Limb (tissue), 2 donors: ENCODE measurements at regions not wholly inside any gene's neighbourhood (a gene's known extent, or its start where the extent isn't known, plus 50 kb on each side); places are given as distances from the start of the nearest gene placed in this dataset.

Source experiments
- DNase-seq, 2 donors: peaks; one replicate each; pipeline ENCODE4 v3.0.0-alpha.2; 2016; ENCODE audit errors: extremely low spot score in 2 of 2

DNA sequence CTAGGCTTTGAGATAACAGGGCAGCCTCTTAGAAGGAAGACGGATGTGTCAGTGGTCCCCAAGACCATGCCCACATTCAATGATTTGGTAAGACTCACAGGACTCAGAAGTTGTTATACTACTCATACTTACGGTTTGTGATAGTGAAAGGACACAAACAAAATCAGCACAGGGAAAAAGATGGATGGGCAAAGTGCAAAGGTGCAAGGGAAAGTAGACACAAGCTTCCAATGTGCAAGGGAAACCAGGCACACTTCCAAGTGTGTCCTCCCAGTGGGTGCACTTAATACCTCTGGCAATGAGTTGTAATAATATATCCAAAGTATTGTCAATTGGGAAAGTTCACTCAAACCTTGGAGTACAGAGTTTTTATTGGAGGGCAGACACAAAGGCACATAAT, 53.8 kb upstream of the VCX start:
- DNase-seq: no peak

DNA sequence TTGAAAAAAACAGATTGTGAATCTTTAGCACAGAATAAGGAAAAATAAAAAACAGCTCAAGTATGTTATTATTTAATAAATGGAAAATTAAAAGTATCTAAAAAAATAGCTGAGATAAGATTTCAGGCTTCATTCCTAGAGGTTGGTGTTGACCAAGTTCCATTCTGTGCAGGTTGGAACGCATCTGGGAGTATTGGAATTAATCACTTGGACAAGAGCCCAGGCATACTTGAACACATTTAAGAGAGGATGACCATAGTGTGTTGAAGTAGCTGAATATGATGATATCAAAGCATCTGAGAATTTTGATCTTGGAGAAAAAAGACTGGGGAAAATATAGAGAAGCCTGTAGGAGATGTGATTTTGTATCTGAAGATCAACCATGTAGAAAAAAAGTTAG, 54.6 kb upstream of the VCX start:
- DNase-seq: no peak

DNA sequence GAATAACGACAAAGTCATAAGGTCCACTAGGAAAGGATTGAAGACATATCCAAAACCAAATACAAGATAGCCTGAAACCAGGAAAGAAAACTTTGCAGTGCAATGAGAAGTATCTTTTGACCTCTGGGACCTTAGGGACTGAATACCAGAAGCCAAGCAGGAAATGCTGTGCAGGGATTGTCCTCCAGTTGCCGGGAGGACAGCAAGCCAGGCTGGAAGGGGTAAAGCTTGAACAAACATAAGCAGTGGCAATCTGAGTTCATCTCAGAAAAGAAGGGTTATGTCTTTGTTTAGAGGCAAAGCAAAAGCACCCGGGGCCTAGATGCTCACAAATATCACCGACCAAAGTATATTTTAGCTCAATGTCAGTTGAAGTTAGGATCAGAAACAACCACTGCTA, 55.3 kb upstream of the VCX start:
- no peak for DNase-seq

DNA sequence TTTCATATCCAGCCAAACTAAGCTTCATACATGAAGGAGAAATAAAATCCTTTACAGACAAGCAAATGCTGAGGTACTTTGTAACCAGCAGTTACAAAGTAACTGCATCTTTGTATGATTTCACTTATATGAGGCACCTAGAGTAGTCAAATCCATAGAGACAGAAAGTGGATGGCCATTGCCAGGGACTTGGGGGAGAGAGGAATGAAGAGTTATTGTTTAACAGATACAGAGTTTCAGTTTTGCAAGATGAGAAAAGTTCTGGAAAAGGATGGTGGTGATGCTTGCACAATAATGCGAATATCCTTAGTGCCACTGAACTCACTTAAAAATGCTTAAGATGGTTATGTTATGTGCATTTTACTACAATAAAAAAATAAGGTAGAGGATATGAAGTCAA, 58.4 kb upstream of the VCX start:
- DNase-seq: no peak

DNA sequence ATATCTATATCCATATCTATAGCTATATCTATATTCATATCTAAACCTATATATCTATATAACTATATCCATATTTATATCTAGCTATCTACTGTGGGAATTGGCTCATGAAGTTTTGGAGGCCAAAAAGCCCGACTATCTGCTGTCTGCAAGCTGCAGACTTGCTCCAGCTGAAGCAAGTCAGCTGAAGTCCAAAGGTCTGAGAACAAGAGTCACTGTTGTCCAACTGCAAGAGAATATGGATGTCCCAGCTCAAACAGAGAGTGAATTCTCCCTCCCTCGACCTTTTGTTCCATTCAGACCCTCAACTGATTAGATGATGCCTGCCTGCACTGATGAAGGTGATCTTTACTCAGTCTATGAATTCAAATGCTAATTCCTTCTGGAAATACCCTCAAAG, 63.3 kb upstream of the VCX start:
- DNase-seq: no peak

DNA sequence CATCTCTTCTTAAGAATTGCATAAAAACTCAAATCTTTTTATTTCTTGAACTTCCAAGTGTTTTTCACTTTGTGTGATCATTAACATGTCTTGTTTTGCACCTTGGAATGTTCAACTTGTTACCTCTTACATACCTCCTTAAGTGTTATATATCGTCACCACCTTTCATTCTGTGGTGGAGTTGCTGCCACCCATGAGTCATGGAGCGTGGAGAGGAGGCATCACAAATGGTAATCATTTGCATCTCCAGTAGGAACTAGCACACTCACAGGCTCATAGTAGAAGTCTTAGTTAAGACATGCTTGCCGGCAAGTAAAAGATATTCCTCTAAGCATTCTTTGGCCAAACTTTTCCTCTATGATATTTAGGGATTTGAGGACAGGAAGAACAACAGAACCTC, 67.0 kb upstream of the VCX start:
- no peak for DNase-seq

DNA sequence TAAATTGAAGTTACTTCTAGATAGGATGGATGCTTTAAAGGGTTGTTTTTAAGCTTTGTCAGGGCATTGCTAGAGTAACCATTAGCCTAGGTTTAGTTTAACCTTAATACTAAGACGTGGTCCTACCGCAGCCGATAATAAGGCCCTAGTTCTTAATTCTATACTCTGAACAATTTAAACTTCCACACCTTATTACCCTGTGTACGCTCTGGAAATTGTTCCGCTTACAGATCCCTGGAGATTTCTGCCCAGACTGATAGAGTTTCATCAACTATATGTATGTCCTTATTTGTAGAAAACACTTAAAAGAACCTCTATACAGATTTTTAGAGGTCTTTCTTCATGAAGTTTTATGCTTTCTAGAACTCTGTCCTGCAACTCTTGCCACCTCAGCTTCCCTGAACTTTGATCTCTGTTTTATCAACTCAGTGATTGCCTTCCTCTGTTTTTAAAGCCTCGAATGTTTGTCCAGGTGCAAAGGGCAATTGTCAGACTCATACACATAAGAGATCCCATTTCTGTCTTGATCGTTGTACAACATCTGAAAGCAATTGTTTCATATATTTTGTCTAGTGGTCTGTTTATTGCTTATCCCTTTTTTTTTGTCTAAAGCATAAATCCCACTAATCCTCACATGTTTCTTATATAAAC, 71.1 kb upstream of the VCX start:
- DNase-seq: no peak

DNA sequence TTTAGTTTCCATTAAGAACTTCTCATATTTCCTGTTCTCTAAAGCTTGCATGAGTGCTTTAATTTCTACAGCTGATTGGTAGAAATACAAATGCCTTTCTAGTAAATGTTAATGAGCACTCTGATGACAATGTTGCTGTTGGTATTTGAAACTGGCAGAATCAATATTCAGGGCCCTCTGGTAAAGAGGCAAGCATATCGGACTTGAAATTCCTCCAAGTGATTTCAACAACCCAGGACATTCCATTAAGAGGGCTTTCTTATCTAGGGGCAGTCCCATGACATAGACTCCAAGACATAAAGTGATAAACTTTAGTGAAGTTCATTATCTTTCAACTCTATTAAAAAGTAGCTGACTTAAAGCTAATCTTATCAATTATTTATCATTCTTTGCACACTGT, 83.1 kb upstream of the VCX start:
- DNase-seq: no peak

DNA sequence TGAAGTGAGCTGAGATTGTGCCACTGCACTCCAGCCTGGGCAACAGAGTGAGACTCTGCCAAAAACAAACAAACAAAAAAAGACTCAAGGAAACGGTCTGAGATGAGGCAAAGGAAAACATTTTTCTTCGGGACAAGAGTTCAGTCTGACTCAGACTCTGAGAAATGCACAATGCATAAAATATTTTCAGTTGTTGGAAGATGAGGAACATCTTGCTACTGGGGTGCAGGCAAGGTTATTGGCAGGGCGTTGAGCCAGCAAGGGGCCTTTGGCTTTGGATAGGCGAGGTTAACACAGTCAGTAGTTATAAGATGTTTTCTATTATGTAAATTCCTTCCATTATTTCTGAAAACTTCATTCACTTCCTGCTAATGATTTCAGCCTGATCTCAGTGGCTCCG, 96.1 kb upstream of the VCX start:
- DNase-seq: no peak

DNA sequence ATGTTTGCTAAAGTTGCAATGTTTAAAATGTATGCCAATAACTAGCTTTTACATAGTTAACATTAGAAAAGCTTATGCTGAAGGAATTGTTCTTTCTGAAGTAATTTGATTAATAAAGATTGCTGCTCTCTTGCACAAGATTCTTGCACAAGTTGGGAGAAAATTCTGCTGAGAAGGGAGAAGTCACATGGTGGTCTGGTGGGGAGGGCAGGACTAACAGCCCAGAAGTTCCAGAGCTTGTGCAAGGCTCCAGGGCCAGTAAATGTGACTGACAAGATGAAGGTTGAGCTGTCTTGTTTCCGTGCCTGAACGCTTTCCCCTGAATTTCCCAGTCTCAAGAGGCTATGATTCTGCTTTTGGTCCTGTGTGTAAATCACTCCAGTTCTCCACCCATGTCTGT, 112.9 kb upstream of the VCX start:
- DNase-seq: no peak

DNA sequence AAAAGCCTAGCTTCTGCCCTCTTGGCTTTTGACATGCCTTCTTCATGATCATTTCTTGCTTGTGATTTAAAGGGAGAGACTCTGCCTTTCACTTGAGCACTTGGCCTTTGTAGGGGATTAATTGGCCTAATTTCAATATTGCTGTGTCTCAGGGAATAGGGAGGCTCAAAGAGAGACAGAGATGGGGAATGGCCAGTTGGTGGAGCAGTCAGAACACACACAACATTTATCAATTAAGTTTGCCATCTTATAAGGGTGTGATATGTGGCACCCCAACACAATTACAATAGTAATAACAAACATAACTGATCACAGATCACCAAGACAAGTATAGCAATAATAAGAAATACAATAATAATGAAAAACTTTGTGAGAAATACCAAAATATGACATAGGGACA, 122.5 kb upstream of the VCX start:
- no peak for DNase-seq

DNA sequence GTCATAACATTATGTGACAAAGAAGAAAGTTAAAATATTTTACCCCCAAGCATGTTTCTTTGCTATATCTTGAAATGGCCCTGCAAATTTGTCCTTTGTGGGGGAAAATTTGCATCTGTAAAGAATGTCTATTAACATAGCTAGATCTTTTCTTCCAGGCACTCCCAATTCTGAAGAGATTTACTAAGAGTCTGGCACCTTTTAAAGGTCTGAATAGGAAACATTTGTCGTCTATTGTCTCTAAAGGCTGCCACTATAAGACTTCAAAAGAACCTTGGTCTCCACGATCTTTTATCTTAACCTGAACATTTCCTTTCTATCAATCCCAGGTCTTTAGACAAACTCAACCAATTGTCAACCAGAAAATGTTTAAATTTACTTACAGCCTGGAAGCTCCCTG, 128.6 kb upstream of the VCX start:
- no peak for DNase-seq

DNA sequence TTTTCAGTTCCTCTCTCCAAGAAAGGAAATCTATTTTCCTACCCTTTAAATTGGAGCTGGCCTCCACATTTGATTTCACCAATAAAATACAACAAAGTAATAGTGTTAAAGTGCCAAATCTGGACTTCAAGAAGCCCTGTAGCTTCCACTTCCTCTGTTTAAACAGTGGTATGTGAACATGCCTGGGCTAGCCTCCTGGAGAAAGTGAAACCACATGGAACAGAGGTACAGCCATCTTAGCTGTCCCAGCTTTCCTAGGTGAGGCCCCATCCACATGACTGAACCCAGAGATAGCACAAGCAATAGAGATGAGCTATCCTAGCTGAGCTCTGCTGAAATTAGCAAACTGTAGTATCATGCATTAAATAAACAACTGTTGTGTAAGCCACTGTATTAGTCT, 131.8 kb upstream of the VCX start:
- no peak for DNase-seq

DNA sequence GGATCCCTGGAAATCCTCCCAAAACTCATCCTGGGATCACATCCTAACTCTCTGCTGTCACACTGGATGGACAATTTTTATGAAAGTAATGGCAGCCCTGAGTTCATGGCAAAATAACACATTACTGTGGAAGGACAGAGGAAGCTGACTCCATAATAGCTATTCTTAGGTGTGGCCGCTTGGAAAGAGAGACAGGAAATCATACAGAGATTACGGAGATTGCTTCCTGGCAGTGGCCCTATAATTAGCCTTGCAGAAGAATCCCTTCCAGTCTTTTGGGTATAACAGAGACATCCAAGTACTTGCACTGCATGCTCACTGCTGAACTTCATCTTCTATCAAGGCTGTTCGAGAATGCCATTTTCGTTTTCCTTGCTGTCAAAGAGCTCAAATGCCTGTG, 133.1 kb upstream of the VCX start:
- peak in 1 of 2 donors; percentile 1 for DNase-seq

DNA sequence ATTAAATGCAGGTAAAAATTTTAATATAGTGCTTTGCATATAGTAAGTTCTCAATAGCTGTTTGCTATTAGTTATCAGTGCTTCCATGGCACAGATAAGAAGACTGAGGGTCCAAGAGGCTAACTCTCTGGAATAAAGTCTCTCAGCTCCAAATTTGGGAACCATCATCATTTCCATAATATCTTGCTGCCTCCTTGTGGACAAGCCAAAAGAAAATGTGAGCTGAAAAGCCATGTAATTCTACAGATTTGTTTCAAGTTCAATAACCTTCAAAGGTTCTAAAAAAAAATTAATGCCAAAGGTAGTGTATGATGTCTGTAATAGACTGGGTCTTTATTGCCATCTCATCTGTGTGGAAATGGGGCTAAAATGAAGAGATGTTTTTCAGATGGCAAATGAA, 136.9 kb upstream of the VCX start:
- no peak for DNase-seq

DNA sequence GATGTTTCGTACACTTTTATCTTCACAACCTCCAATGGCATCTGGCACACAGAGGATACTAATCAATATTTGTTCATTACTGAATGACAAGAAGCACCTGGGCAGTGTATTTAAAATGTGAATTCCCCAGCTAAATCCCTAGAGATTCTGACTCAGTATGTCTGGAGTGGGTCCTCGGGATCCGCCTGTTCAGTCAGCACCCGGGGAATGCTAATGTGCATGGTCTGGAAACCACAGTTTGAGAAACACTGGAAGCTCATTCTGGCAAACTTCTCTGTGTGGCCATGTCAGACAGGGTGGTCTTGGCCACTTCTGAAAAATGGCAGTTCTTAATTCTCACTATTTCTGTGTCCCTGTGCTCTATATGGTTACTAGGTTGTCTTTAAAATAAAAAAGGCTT, 138.8 kb upstream of the VCX start:
- DNase-seq: no peak

DNA sequence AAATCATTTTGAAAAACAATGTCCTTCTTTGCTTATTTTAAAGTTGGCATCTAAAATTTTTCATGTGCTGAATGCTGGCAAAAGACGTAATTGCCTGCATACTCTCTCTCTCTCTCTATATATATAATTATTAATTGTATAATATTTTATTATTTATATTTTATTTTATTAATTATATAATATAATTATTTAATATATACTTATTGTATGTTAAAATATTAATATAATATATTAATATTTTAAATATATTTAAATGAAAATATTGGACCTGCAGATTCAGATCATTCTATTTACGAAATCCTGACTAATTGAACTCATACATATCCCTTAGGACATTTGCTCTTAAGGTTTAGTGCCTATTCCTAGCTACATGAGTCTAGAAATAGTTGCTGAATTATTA, 144.7 kb upstream of the VCX start:
- no peak for DNase-seq

DNA sequence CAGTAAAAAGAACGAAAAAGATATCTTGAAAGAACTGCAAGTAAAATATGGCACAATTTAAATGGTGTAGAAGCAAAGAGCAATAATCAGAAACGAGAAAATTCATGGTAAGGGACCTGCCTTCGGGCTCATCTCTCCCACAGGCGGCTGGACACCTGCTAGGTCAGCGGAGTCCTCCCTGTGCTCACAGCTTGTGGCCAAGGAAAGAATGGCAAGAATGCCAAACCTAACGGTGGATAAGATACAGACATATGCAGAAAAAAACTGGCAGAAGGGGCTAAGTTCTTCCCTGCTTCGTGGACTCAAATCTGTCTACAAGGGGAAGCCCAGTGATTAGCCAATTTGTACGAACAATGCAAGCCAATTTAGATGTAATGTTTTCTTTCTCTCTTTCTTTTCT, 152.1 kb upstream of the VCX start:
- DNase-seq: no peak

DNA sequence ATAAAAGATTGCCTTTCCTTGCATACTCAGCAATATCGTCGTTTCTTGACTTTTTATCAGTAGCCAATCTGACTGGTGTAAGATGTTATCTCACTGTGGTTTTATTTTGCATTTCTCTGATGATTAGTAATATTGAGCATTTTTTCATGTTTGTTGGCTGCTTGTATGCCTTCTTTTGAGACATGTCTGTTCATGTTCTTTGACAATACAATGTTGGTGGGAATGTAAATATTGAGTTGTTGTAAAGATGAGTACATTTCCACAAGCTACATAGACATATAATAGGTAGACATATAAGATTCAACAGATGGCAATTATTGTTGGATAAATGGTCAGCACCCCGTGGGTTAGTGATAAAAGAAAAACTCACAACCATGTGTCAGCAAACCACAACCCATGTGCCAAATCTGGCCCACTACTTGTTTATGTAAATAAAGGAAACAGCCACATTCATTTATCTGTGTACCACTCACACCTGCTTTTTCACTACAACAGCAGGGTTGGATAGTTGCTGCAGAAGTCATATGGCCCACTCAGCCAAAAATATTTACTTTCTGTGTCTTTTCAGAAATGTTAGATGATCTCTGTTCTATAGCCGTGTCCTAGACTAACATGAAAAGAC, 153.1 kb upstream of the VCX start:
- DNase-seq: no peak

DNA sequence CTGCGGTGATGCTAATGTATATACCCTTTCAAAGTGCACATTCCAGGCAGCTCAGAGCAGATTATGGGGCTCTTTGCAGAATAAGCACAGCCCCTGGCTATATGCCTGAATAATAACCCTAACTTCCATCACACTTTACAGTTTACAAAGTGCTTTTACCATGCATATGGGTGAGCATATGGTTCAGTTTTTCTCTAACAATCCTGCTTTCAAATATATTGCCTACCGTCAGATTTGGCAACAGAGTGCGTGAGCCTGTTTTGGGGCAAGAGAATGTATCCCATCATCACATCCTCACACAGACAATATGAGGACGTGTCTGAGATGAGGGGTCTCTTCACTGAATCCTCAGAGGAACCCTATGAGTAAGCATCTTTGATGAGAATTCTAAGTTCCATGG, 162.8 kb upstream of the VCX start:
- DNase-seq: no peak

DNA sequence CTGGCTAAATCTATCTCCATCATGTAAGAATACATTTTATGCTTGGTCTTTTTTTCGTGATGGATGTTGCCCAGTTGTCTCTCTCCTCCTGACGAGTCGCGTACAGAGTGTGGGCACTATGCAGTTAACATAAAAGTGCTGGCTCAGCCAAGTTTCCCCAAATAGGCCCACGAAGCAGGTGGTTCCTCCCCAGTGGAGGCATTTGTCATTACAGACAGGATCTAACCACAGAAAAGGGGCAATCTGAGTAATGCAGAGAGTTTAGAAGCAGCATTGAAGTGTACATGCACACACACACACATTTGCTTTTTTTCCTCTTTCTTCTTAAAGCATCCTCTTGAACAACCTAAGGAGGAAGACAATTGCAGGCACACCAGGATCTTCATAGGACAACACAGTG, 188.7 kb upstream of the VCX start:
- no peak for DNase-seq

DNA sequence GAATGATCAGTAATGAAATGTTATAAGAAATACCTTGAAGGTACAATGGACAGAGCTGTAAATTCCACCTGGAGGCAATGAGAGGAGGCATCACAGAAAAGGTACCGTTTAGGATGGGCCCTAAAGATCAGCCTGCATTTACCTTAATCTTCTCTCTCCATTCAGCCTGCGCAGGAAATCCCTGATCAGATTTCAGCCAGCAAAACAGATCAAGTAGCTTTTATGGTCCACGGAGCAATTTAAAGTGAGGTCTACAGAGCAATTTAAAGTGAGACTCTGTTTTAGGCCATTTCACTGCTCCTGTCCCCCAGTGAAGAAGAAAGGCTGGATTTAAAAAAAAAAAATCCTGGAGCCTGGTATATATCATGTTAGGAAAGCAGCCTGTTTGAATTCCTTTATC, 195.1 kb upstream of the VCX start:
- no peak for DNase-seq

DNA sequence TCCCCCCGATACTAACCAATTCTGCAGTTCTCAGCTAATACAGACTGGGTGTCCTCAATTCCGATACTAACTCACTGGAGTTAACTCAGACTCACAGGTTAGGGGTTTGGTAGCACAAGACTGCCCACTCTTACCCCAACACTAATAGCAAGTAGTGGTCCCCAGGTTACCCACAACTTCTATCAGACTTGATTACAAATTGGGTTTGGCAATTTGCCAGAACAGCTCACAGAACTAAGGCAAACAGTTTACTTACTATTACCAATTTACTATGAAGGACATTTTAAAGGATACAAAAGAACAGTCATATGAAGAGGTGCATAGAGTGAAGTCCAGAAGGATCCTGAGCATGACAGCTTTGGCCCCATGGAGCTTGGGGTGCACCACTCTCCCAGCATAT, 201.8 kb upstream of the VCX start:
- no peak for DNase-seq

DNA sequence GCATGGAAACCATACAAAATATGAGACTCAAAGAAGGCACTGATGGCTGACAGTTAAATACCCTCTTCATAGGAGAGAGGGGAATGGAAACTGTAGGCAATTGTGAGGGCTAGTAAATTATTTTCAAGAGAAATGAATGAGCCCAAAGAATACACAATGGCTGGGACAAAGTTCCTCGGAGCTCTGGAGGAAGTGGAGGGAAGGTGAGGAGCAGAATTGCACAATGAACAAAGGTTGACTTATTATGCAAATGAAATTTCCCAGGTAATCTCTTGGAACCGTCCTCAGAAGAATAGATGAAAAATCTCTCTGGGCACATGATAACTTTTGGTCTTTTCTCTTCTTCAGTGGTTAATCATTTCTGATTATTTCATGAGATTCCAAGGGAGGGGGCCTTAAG, 202.6 kb upstream of the VCX start:
- no peak for DNase-seq
